ENCODE measurements at regions not wholly inside any gene's neighbourhood (a gene's known extent, or its start where the extent isn't known, plus 50 kb on each side); places are given as distances from the start of the nearest gene placed in this dataset.

DNA sequence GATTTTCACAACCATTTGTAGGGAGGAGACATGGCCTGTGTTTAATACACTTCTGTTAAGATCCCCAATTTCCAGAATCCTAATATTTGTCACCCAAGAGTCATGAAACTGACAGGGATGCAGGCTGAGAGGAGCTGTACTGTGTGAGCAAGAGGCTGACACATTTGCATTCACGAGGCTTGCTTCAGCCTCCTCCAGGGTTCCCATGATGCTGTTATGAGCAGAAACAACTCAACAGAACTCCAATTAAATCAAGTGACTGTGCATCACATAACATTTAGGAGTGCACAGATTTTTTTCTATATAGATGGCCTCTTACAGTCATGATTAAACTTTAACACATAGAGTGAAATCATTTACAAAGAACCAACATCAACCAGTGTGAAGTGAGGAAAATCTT, 292.3 kb upstream of the STT3B start:
- Histone ChIP-seq H4K20me1 (ENCODE audit: insufficient read depth, low read length, poor library complexity, severe bottlenecking) (no peaks in the 10 kb centered on the region), H3K4me2 (ENCODE audit: low read depth, low read length, poor library complexity, severe bottlenecking) (no peak overlapping the region), H3K4me3 (ENCODE audit: low read length, poor library complexity, severe bottlenecking) (no peak overlapping the region), H3K27me3 (ENCODE audit: insufficient read depth, low read length, poor library complexity, severe bottlenecking) (no peaks in the 10 kb centered on the region), H2AFZ (ENCODE audit: low read length) (no peak overlapping the region), H3K9ac (ENCODE audit: low read depth, low read length, poor library complexity, severe bottlenecking) (no peak overlapping the region), H3K4me1 (ENCODE audit: insufficient read depth, low read length, poor library complexity, severe bottlenecking) (peaks cover 66% of the 10 kb centered on the region), H3K36me3 (ENCODE audit: insufficient read depth, low read length) (no peaks in the 10 kb centered on the region), H3K9me2 (replicated peaks; ENCODE audit: low read depth, low read length) (no peaks in the 10 kb centered on the region), H3K79me2 (ENCODE audit: insufficient read depth, low read length) (peaks cover 23% of the 10 kb centered on the region), H3F3A (ENCODE audit: low read depth) (no peaks in the 10 kb centered on the region), H3K9me3 (ENCODE audit: insufficient read depth, low read depth, low read length) (no peaks in the 10 kb centered on the region)
- no peak for TF ChIP-seq EZH2phosphoT487 (IDR thresholded peaks at IDR 0.05; ENCODE audit: borderline replicate concordance)
- TF ChIP-seq, protein P1, sequence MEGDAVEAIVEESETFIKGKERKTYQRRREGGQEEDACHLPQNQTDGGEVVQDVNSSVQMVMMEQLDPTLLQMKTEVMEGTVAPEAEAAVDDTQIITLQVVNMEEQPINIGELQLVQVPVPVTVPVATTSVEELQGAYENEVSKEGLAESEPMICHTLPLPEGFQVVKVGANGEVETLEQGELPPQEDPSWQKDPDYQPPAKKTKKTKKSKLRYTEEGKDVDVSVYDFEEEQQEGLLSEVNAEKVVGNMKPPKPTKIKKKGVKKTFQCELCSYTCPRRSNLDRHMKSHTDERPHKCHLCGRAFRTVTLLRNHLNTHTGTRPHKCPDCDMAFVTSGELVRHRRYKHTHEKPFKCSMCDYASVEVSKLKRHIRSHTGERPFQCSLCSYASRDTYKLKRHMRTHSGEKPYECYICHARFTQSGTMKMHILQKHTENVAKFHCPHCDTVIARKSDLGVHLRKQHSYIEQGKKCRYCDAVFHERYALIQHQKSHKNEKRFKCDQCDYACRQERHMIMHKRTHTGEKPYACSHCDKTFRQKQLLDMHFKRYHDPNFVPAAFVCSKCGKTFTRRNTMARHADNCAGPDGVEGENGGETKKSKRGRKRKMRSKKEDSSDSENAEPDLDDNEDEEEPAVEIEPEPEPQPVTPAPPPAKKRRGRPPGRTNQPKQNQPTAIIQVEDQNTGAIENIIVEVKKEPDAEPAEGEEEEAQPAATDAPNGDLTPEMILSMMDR (conservative IDR thresholded peaks at IDR 0.05; ENCODE audit: low read length) = no peak

GRCh38 chr3:31240874-31241273, 291.9 kb upstream of the STT3B start:
- Histone ChIP-seq H3K9ac (ENCODE audit: low read depth, low read length, poor library complexity, severe bottlenecking) (no peak overlapping the region), H3K79me2 (ENCODE audit: insufficient read depth, low read length) (peaks cover 24% of the 10 kb centered on the region; the same call in 1 of the 2 replicates), H3K4me3 (ENCODE audit: low read length, poor library complexity, severe bottlenecking) (no peak overlapping the region), H4K20me1 (ENCODE audit: insufficient read depth, low read length, poor library complexity, severe bottlenecking) (no peaks in the 10 kb centered on the region), H3K9me2 (replicated peaks; ENCODE audit: low read depth, low read length) (no peaks in the 10 kb centered on the region), H3K36me3 (ENCODE audit: insufficient read depth, low read length) (no peaks in the 10 kb centered on the region), H3K4me2 (ENCODE audit: low read depth, low read length, poor library complexity, severe bottlenecking) (no peak overlapping the region), H3K27me3 (ENCODE audit: insufficient read depth, low read length, poor library complexity, severe bottlenecking) (no peaks in the 10 kb centered on the region), H2AFZ (ENCODE audit: low read length) (no peak overlapping the region), H3K4me1 (ENCODE audit: insufficient read depth, low read length, poor library complexity, severe bottlenecking) (peaks cover 66% of the 10 kb centered on the region), H3K9me3 (ENCODE audit: insufficient read depth, low read depth, low read length) (no peaks in the 10 kb centered on the region), H3F3A (ENCODE audit: low read depth) (no peaks in the 10 kb centered on the region)
- TF ChIP-seq, protein P1 (conservative IDR thresholded peaks at IDR 0.05; ENCODE audit: low read length) = no peak
- no peak for TF ChIP-seq EZH2phosphoT487 (IDR thresholded peaks at IDR 0.05; ENCODE audit: borderline replicate concordance)

DNA sequence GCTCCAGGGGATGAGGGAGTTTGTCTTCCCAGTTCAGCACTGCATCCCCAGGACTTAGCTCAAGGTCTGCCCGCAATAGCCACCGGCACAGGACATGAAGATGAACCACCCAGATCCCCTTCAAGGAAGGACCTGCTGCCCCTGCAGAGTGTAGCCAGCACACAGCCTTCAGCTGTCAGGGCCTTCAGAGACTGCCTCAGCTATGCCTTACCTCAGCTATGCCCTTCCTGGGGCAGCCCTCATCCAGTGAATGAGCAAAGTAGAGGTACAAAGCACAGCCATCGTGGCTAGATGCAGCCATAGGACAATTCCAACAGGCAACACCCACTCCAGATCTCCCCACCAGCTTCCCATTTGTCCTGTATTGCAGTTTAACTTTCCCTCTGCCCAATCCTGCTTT, 291.2 kb upstream of the STT3B start:
- peaks cover 30% of the 10 kb centered on the region for H3K79me2 ChIP-seq (ENCODE audit: insufficient read depth, low read length)
- no peaks in the 10 kb centered on the region for H3F3A ChIP-seq (ENCODE audit: low read depth)
- no peaks in the 10 kb centered on the region for H4K20me1 ChIP-seq (ENCODE audit: insufficient read depth, low read length, poor library complexity, severe bottlenecking)
- no peak overlapping the region for H3K4me3 ChIP-seq (ENCODE audit: low read length, poor library complexity, severe bottlenecking)
- peak overlapping the region; percentile 42 for H3K9ac ChIP-seq (ENCODE audit: low read depth, low read length, poor library complexity, severe bottlenecking)
- H3K4me2 ChIP-seq (ENCODE audit: low read depth, low read length, poor library complexity, severe bottlenecking) = peak overlapping the region; percentile 28
- H3K4me1 ChIP-seq (ENCODE audit: insufficient read depth, low read length, poor library complexity, severe bottlenecking) = peaks cover 69% of the 10 kb centered on the region
- no peaks in the 10 kb centered on the region for H3K9me2 ChIP-seq (replicated peaks; ENCODE audit: low read depth, low read length)
- H2AFZ ChIP-seq (ENCODE audit: low read length) = 0 out of 2 replicates have a peak overlapping the region, but pooled peaks have one; percentile 2
- H3K27me3 ChIP-seq (ENCODE audit: insufficient read depth, low read length, poor library complexity, severe bottlenecking) = no peaks in the 10 kb centered on the region
- no peak for TF ChIP-seq EZH2phosphoT487 (IDR thresholded peaks at IDR 0.05; ENCODE audit: borderline replicate concordance)
- TF ChIP-seq, protein P1 (conservative IDR thresholded peaks at IDR 0.05; ENCODE audit: low read length) = no peak
- H3K9me3 ChIP-seq (ENCODE audit: insufficient read depth, low read depth, low read length) = no peaks in the 10 kb centered on the region
- H3K36me3 ChIP-seq (ENCODE audit: insufficient read depth, low read length) = no peaks in the 10 kb centered on the region

Measured in Loucy (cell line).